H9 (cell line): ENCODE measurements at regions not wholly inside any gene's neighbourhood (a gene's known extent, or its start where the extent isn't known, plus 50 kb on each side); places are given as distances from the start of the nearest gene placed in this dataset.

Experiments used
- DNase-seq: peaks from one replicate; pipeline ENCODE4 v3.0.0-alpha.2; 2017
- H2AFZ ChIP-seq: one replicate; pipeline ENCODE4 v1.6.1; 2013; ENCODE audit warnings: mild to moderate bottlenecking, low read length, control low read depth, moderate library complexity
- H2AK5ac ChIP-seq: 2 replicates; pipeline ENCODE4 v1.6.1; 2013; ENCODE audit warnings: low read length, control low read depth, mixed read lengths; ENCODE audit not compliant: insufficient read length
- H2BK120ac ChIP-seq: one replicate; pipeline ENCODE4 v1.6.1; 2013; ENCODE audit warnings: low read depth, mild to moderate bottlenecking, low read length, control low read depth, inconsistent platforms; ENCODE audit not compliant: poor library complexity, severe bottlenecking
- H2BK12ac ChIP-seq: 2 replicates; pipeline ENCODE4 v1.6.1; 2013; ENCODE audit warnings: low read length, control low read depth, mixed read lengths, low read depth; ENCODE audit not compliant: insufficient read length
- H2BK15ac ChIP-seq: 2 replicates; pipeline ENCODE4 v1.6.1; 2013; ENCODE audit warnings: low read depth, low read length, control low read depth
- H2BK20ac ChIP-seq: one replicate; pipeline ENCODE4 v1.6.1; 2013; ENCODE audit warnings: low read depth, mild to moderate bottlenecking, low read length, control low read depth, inconsistent platforms; ENCODE audit not compliant: poor library complexity, severe bottlenecking
- H2BK5ac ChIP-seq: 2 replicates; pipeline ENCODE4 v1.6.1; 2013; ENCODE audit warnings: low read length, control low read depth, mixed read lengths; ENCODE audit not compliant: insufficient read length
- H3K14ac ChIP-seq: 2 replicates; pipeline ENCODE4 v1.6.1; 2013; ENCODE audit warnings: low read length, control low read depth; ENCODE audit not compliant: insufficient read depth
- H3K18ac ChIP-seq: 2 replicates; pipeline ENCODE4 v1.6.1; 2013; ENCODE audit warnings: low read depth, mild to moderate bottlenecking, mixed read lengths, low read length, control low read depth; ENCODE audit not compliant: insufficient read length
- H3K23ac ChIP-seq: 2 replicates; pipeline ENCODE4 v1.6.1; 2013; ENCODE audit warnings: low read length, control low read depth, mixed read lengths, low read depth; ENCODE audit not compliant: insufficient read length
- H3K23me2 ChIP-seq: 2 replicates; pipeline ENCODE4 v1.6.1; 2013; ENCODE audit warnings: low read depth, mild to moderate bottlenecking, mixed read lengths, low read length, control low read depth; ENCODE audit not compliant: insufficient read length, poor library complexity, severe bottlenecking
- H3K27ac ChIP-seq: 2 replicates; pipeline ENCODE4 v1.5.1; 2013; ENCODE audit warnings: low read length, control low read depth, mixed read lengths, low read depth; ENCODE audit not compliant: insufficient read length
- H3K27me3 ChIP-seq: 2 replicates; pipeline ENCODE4 v1.6.1; 2013; ENCODE audit warnings: low read length, control low read depth, inconsistent platforms; ENCODE audit not compliant: insufficient read depth
- H3K4ac ChIP-seq: 2 replicates; pipeline ENCODE4 v1.6.1; 2013; ENCODE audit warnings: low read depth, mild to moderate bottlenecking, control low read depth, inconsistent platforms, low read length, moderate library complexity
- H3K4me1 ChIP-seq: 2 replicates; pipeline ENCODE4 v1.6.1; 2013; ENCODE audit warnings: low read length, control low read depth, inconsistent platforms; ENCODE audit not compliant: insufficient read depth
- H3K4me2 ChIP-seq: 2 replicates; pipeline ENCODE4 v1.6.1; 2013; ENCODE audit warnings: low read length, control low read depth, mixed read lengths; ENCODE audit not compliant: insufficient read length, insufficient read depth
- H3K56ac ChIP-seq: 2 replicates; pipeline ENCODE4 v1.6.1; 2013; ENCODE audit warnings: low read depth, mild to moderate bottlenecking, mixed read lengths, low read length, control low read depth; ENCODE audit not compliant: insufficient read length
- H3K79me1 ChIP-seq: 2 replicates; pipeline ENCODE4 v1.6.1; 2013; ENCODE audit warnings: low read depth, mild to moderate bottlenecking, moderate library complexity, low read length, control low read depth, inconsistent platforms; ENCODE audit not compliant: insufficient read depth, poor library complexity, severe bottlenecking
- H3K79me2 ChIP-seq: 2 replicates; pipeline ENCODE4 v1.6.1; 2013; ENCODE audit warnings: low read length, control low read depth, inconsistent platforms; ENCODE audit not compliant: insufficient read depth
- H3K9ac ChIP-seq: 2 replicates; pipeline ENCODE4 v1.6.1; 2013; ENCODE audit warnings: low read length, control low read depth, mixed read lengths; ENCODE audit not compliant: insufficient read length; ENCODE audit errors: extremely low read depth
- H3K9me3 ChIP-seq: one replicate; pipeline ENCODE4 v1.6.1; 2013; ENCODE audit warnings: low read depth, low read length, inconsistent platforms; ENCODE audit not compliant: control insufficient read depth
- H3T11ph ChIP-seq: one replicate; pipeline ENCODE4 v1.6.1; 2013; ENCODE audit warnings: mild to moderate bottlenecking, low read length, control low read depth, inconsistent platforms
- H4K20me1 ChIP-seq: one replicate; pipeline ENCODE4 v1.6.1; 2013; ENCODE audit not compliant: control insufficient read depth, insufficient read length, insufficient read depth
- H4K5ac ChIP-seq: 2 replicates; pipeline ENCODE4 v1.6.1; 2013; ENCODE audit warnings: low read depth, mild to moderate bottlenecking, mixed read lengths, low read length, control low read depth; ENCODE audit not compliant: insufficient read length
- H4K8ac ChIP-seq: replicated peaks from 2 replicates; pipeline ENCODE4 v1.6.1; 2013; ENCODE audit warnings: low read length, control low read depth, mixed read lengths, low read depth; ENCODE audit not compliant: insufficient read length
- H4K91ac ChIP-seq: 2 replicates; pipeline ENCODE4 v1.6.1; 2013; ENCODE audit warnings: low read depth, mild to moderate bottlenecking, moderate library complexity, mixed read lengths, low read length, control low read depth; ENCODE audit not compliant: insufficient read length
- H3K27ac Mint-ChIP-seq, 3 experiments: 2 replicates in 2 of 3; 3 replicates in 1 of 3; pipeline ENCODE4 v1.8.0; 2020 to 2021; ENCODE audit warnings: mixed read lengths in 3 of 3, mild to moderate bottlenecking in 1 of 3, moderate library complexity in 1 of 3
- H3K27me3 Mint-ChIP-seq: 2 replicates; pipeline ENCODE4 v1.8.0; 2021; ENCODE audit warnings: low read depth, mild to moderate bottlenecking, moderate library complexity, mixed read lengths
- H3K36me3 Mint-ChIP-seq, 3 experiments: 2 replicates in 2 of 3; 3 replicates in 1 of 3; pipeline ENCODE4 v1.8.0; 2020 to 2021; ENCODE audit warnings: low read depth in 3 of 3, mixed read lengths in 3 of 3; ENCODE audit not compliant: insufficient read depth in 1 of 3
- H3K4me1 Mint-ChIP-seq, 2 experiments: 2 replicates each; pipeline ENCODE4 v1.8.0; 2020; ENCODE audit warnings: mixed read lengths in 2 of 2
- H3K4me3 Mint-ChIP-seq, 2 experiments: 2 replicates in 1 of 2; 3 replicates in 1 of 2; pipeline ENCODE4 v1.8.0; 2020 to 2021; ENCODE audit warnings: mild to moderate bottlenecking in 2 of 2, mixed read lengths in 2 of 2, moderate library complexity in 1 of 2
- H3K9me3 Mint-ChIP-seq, 2 experiments: 2 replicates in 1 of 2; 3 replicates in 1 of 2; pipeline ENCODE4 v1.8.0; 2020; ENCODE audit warnings: mild to moderate bottlenecking in 2 of 2, mixed read lengths in 2 of 2, moderate library complexity in 1 of 2
- WGBS: extraction: QIAGEN DNeasy Blood & Tissue Kit; methylation state at CpG from one replicate; pipeline ENCODE4 v1.1.7; 2013; ENCODE audit warnings: missing lambda C conversion rate, low lambda C conversion rate, mixed read lengths; ENCODE audit not compliant: insufficient read length; ENCODE audit errors: extremely low coverage; 5-methylcytosine and 5-hydroxymethylcytosine counted together
- TF ChIP-seq, protein P1 (sequence below): fragments of 200-600 bp; sonication (generic); conservative IDR thresholded peaks from 3 replicates; pipeline ENCODE4 v1.8.0; 2021; ENCODE audit warnings: antibody characterized with exemption, mild to moderate bottlenecking

DNA sequence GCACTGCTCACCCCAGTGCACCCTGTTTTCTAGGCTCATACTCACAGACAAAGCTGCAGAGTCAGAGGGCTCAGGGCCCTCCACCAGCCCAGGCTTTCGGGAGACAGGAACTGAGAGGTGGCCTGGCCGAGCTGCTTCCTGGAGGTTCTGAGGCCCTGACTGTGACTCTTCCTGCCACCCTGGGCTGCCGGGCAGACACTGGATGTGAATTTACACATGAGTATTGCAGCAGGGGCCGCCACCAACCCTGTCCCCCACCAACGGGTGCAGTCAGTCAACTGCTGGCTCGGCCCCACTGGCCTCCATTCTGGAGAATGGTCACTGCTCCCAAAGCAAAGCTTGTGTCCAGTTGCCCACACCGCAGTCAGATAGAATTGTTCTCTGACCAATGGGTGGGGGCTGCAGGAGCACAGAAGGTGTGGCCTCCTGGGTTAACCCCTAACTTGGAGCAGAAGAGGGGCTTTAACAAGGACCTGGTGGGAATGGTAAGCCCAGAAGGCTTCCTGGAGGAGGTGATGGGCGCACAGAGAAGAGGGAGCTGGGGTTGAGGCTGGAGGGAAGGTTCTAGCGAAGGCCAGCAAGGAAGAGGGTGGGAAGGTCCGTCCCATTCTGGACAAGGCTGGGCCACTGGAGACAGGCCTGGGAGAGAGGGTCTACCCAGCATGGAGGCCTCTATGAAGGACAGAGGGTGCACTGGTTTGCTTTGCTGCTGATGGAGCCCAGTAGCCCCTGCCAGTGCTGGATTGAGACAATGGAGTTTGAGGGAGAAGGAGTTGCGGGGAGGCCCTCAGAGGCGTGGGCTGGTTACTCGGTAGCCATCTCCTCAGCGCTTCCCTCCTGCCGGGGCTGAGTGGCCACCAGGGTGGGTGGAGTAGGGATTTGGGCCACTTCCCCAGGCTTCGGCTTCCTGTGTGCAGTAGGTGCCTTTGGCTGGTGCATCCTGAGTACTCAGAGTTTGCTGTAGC, 135.3 kb downstream of the CPZ start:
- peak overlapping the region in 1 of 3 experiments; percentile 24; a peak in 3 of 7 replicates for H3K27ac Mint-ChIP-seq
- peak; percentile 22 for DNase-seq
- no peak overlapping the region for H4K91ac ChIP-seq

More for the DNA sequence above, 135.3 kb downstream of the CPZ start:
- peaks cover 5 to 13% of the 10 kb centered on the region in 2 experiments for H3K4me1 Mint-ChIP-seq
- H4K20me1 ChIP-seq: no peaks in the 10 kb centered on the region
- H3K9me3 ChIP-seq: no peaks in the 10 kb centered on the region
- no peak overlapping the region for H2AFZ ChIP-seq
- no peaks in the 10 kb centered on the region; the same call in 1 of the 2 replicates for H3K4me1 ChIP-seq
- no peak overlapping the region for H3K27ac ChIP-seq
- no peak overlapping the region for H2AK5ac ChIP-seq
- no peak overlapping the region for H3K23ac ChIP-seq
- no peak overlapping the region for H2BK120ac ChIP-seq
- H2BK12ac ChIP-seq: no peak overlapping the region
- no peak overlapping the region for H3K4ac ChIP-seq
- no peak overlapping the region for H3T11ph ChIP-seq
- no peaks in the 10 kb centered on the region for H3K23me2 ChIP-seq
- no peak overlapping the region for H2BK20ac ChIP-seq
- WGBS: no CpG with 5 or more reads among the region's 16 CpGs
- no peak overlapping the region for H3K9ac ChIP-seq
- H3K79me2 ChIP-seq: no peaks in the 10 kb centered on the region
- H3K36me3 Mint-ChIP-seq: no peaks in the 10 kb centered on the region
- no peak overlapping the region for H3K14ac ChIP-seq
- no peaks in the 10 kb centered on the region for H3K79me1 ChIP-seq
- H2BK15ac ChIP-seq: no peak overlapping the region; the same call in 1 of the 2 replicates
- H3K56ac ChIP-seq: no peak overlapping the region
- no peak overlapping the region for H3K4me3 Mint-ChIP-seq
- TF ChIP-seq, protein P1, sequence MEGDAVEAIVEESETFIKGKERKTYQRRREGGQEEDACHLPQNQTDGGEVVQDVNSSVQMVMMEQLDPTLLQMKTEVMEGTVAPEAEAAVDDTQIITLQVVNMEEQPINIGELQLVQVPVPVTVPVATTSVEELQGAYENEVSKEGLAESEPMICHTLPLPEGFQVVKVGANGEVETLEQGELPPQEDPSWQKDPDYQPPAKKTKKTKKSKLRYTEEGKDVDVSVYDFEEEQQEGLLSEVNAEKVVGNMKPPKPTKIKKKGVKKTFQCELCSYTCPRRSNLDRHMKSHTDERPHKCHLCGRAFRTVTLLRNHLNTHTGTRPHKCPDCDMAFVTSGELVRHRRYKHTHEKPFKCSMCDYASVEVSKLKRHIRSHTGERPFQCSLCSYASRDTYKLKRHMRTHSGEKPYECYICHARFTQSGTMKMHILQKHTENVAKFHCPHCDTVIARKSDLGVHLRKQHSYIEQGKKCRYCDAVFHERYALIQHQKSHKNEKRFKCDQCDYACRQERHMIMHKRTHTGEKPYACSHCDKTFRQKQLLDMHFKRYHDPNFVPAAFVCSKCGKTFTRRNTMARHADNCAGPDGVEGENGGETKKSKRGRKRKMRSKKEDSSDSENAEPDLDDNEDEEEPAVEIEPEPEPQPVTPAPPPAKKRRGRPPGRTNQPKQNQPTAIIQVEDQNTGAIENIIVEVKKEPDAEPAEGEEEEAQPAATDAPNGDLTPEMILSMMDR: no peak
- H3K27me3 Mint-ChIP-seq: no peaks in the 10 kb centered on the region; the same call in none of the 2 replicates
- H2BK5ac ChIP-seq: no peak overlapping the region
- no peak overlapping the region for H4K8ac ChIP-seq
- no peak overlapping the region for H4K5ac ChIP-seq
- no peaks in the 10 kb centered on the region for H3K27me3 ChIP-seq
- H3K4me2 ChIP-seq: no peak overlapping the region
- H3K18ac ChIP-seq: no peak overlapping the region
- H3K9me3 Mint-ChIP-seq: peaks cover 1 to 7% of the 10 kb centered on the region in 2 experiments
